Activated naive CD8-positive, alpha-beta T cell (primary cell): ENCODE measurements at regions not wholly inside any gene's neighbourhood (a gene's known extent, or its start where the extent isn't known, plus 50 kb on each side); places are given as distances from the start of the nearest gene placed in this dataset.
"Not testable (repeated sequence)": the region's sequence is repeated elsewhere in the genome, so short reads cannot be mapped to it uniquely, and the experiment has no call there.

Experiments
- H3K27ac Mint-ChIP-seq: one replicate; pipeline ENCODE4 v1.8.0; 2021; ENCODE audit warnings: mixed read lengths
- H3K27me3 Mint-ChIP-seq: one replicate; pipeline ENCODE4 v1.8.0; 2021; ENCODE audit warnings: mixed read lengths
- H3K36me3 Mint-ChIP-seq: one replicate; pipeline ENCODE4 v1.8.0; 2021; ENCODE audit warnings: mixed read lengths
- H3K4me1 Mint-ChIP-seq: one replicate; pipeline ENCODE4 v1.8.0; 2021; ENCODE audit warnings: low read depth, mixed read lengths
- H3K4me3 Mint-ChIP-seq: one replicate; pipeline ENCODE4 v1.8.0; 2021; ENCODE audit warnings: mild to moderate bottlenecking, mixed read lengths
- H3K9me3 Mint-ChIP-seq: one replicate; pipeline ENCODE4 v1.8.0; 2021; ENCODE audit warnings: low read depth, mixed read lengths

- not testable (repeated sequence) for H3K9me3 Mint-ChIP-seq, H3K27ac Mint-ChIP-seq, H3K4me3 Mint-ChIP-seq, H3K4me1 Mint-ChIP-seq, H3K27me3 Mint-ChIP-seq, H3K36me3 Mint-ChIP-seq
These were observed 75.8 kb upstream of the CARD11 start for GRCh38 chr7:3119352-3119927.

GRCh38 chr7:3119963-3120362 is 76.3 kb upstream of the CARD11 start:
- no peak overlapping the region for H3K27ac Mint-ChIP-seq
- no peak overlapping the region for H3K4me3 Mint-ChIP-seq
- peaks cover 7% of the 10 kb centered on the region for H3K4me1 Mint-ChIP-seq
- H3K36me3 Mint-ChIP-seq: peaks cover 5% of the 10 kb centered on the region
- H3K27me3 Mint-ChIP-seq: no peaks in the 10 kb centered on the region
- peaks cover 5% of the 10 kb centered on the region for H3K9me3 Mint-ChIP-seq

- Mint-ChIP-seq H3K36me3 (peaks cover 5% of the 10 kb centered on the region), H3K27ac (no peak overlapping the region), H3K4me1 (peaks cover 7% of the 10 kb centered on the region), H3K9me3 (peaks cover 5% of the 10 kb centered on the region), H3K27me3 (no peaks in the 10 kb centered on the region), H3K4me3 (no peak overlapping the region)
These were observed 76.8 kb upstream of the CARD11 start for GRCh38 chr7:3120513-3120912.

- H3K27ac Mint-ChIP-seq: no peak overlapping the region
These were observed 85.3 kb upstream of the CARD11 start for GRCh38 chr7:3128857-3129490.

GRCh38 chr7:3133811-3134385 is 90.2 kb upstream of the CARD11 start:
- H3K4me3 Mint-ChIP-seq: no peak overlapping the region

More at GRCh38 chr7:3128857-3129490, 85.3 kb upstream of the CARD11 start:
- H3K36me3 Mint-ChIP-seq: no peaks in the 10 kb centered on the region
- H3K9me3 Mint-ChIP-seq: peaks cover 10% of the 10 kb centered on the region
- no peaks in the 10 kb centered on the region for H3K4me1 Mint-ChIP-seq
- no peak overlapping the region for H3K4me3 Mint-ChIP-seq
- no peaks in the 10 kb centered on the region for H3K27me3 Mint-ChIP-seq

GRCh38 chr7:3134745-3135144 is 91.1 kb upstream of the CARD11 start:
- peaks cover 10% of the 10 kb centered on the region for H3K9me3 Mint-ChIP-seq
- no peaks in the 10 kb centered on the region for H3K4me1 Mint-ChIP-seq
- H3K4me3 Mint-ChIP-seq: no peak overlapping the region
- H3K27me3 Mint-ChIP-seq: no peaks in the 10 kb centered on the region
- no peak overlapping the region for H3K27ac Mint-ChIP-seq
- H3K36me3 Mint-ChIP-seq: no peaks in the 10 kb centered on the region

More at GRCh38 chr7:3133811-3134385, 90.2 kb upstream of the CARD11 start:
- Mint-ChIP-seq H3K27me3 (no peaks in the 10 kb centered on the region), H3K27ac (no peak overlapping the region), H3K4me1 (no peaks in the 10 kb centered on the region), H3K9me3 (peaks cover 10% of the 10 kb centered on the region), H3K36me3 (no peaks in the 10 kb centered on the region)

GRCh38 chr7:3135626-3136025 is 92.0 kb upstream of the CARD11 start:
- H3K4me1 Mint-ChIP-seq: no peaks in the 10 kb centered on the region
- H3K27ac Mint-ChIP-seq: no peak overlapping the region
- H3K36me3 Mint-ChIP-seq: no peaks in the 10 kb centered on the region
- no peak overlapping the region for H3K4me3 Mint-ChIP-seq
- peaks cover 5% of the 10 kb centered on the region for H3K9me3 Mint-ChIP-seq
- no peaks in the 10 kb centered on the region for H3K27me3 Mint-ChIP-seq

GRCh38 chr7:3138206-3138605 is 94.5 kb upstream of the CARD11 start:
- Mint-ChIP-seq H3K36me3 (no peaks in the 10 kb centered on the region), H3K27me3 (no peaks in the 10 kb centered on the region), H3K4me1 (no peaks in the 10 kb centered on the region), H3K9me3 (no peaks in the 10 kb centered on the region), H3K4me3 (no peak overlapping the region), H3K27ac (no peak overlapping the region)

- Mint-ChIP-seq H3K36me3 (no peaks in the 10 kb centered on the region), H3K4me3 (no peak overlapping the region), H3K27me3 (no peaks in the 10 kb centered on the region), H3K4me1 (no peaks in the 10 kb centered on the region), H3K27ac (no peak overlapping the region), H3K9me3 (no peaks in the 10 kb centered on the region)
These were observed 95.3 kb upstream of the CARD11 start for GRCh38 chr7:3138997-3139396.

GRCh38 chr7:3140834-3141233 is 97.2 kb upstream of the CARD11 start:
- H3K27ac Mint-ChIP-seq: no peak overlapping the region
- H3K4me3 Mint-ChIP-seq: no peak overlapping the region
- no peaks in the 10 kb centered on the region for H3K9me3 Mint-ChIP-seq
- H3K36me3 Mint-ChIP-seq: no peaks in the 10 kb centered on the region
- H3K4me1 Mint-ChIP-seq: no peaks in the 10 kb centered on the region
- H3K27me3 Mint-ChIP-seq: no peaks in the 10 kb centered on the region

GRCh38 chr7:3141326-3141725 is 97.7 kb upstream of the CARD11 start:
- H3K9me3 Mint-ChIP-seq: no peaks in the 10 kb centered on the region
- H3K27me3 Mint-ChIP-seq: no peaks in the 10 kb centered on the region
- H3K4me3 Mint-ChIP-seq: no peak overlapping the region
- no peak overlapping the region for H3K27ac Mint-ChIP-seq
- H3K36me3 Mint-ChIP-seq: no peaks in the 10 kb centered on the region
- H3K4me1 Mint-ChIP-seq: no peaks in the 10 kb centered on the region

- H3K9me3 Mint-ChIP-seq: no peaks in the 10 kb centered on the region
These were observed 100.5 kb upstream of the CARD11 start for GRCh38 chr7:3143869-3144775.

GRCh38 chr7:3144776-3145125 is 101.1 kb upstream of the CARD11 start:
- not testable (repeated sequence) for H3K4me1 Mint-ChIP-seq, H3K9me3 Mint-ChIP-seq, H3K4me3 Mint-ChIP-seq, H3K27ac Mint-ChIP-seq, H3K36me3 Mint-ChIP-seq, H3K27me3 Mint-ChIP-seq

More at GRCh38 chr7:3143869-3144775, 100.5 kb upstream of the CARD11 start:
- Mint-ChIP-seq H3K36me3 (no peaks in the 10 kb centered on the region), H3K27ac (no peak overlapping the region), H3K27me3 (peaks cover 2% of the 10 kb centered on the region), H3K4me3 (no peak overlapping the region), H3K4me1 (no peaks in the 10 kb centered on the region)

GRCh38 chr7:3146571-3147226 is 103.0 kb upstream of the CARD11 start:
- no peaks in the 10 kb centered on the region for H3K36me3 Mint-ChIP-seq
- H3K4me1 Mint-ChIP-seq: no peaks in the 10 kb centered on the region
- no peak overlapping the region for H3K4me3 Mint-ChIP-seq
- H3K9me3 Mint-ChIP-seq: no peaks in the 10 kb centered on the region
- H3K27me3 Mint-ChIP-seq: peaks cover 2% of the 10 kb centered on the region
- H3K27ac Mint-ChIP-seq: no peak overlapping the region

- not testable (repeated sequence) for H3K27me3 Mint-ChIP-seq, H3K9me3 Mint-ChIP-seq, H3K27ac Mint-ChIP-seq, H3K4me1 Mint-ChIP-seq, H3K36me3 Mint-ChIP-seq, H3K4me3 Mint-ChIP-seq
These were observed 104.8 kb upstream of the CARD11 start for GRCh38 chr7:3148471-3148870.
